Kidney tubule cell (primary cell): ENCODE measurements at regions not wholly inside any gene's neighbourhood (a gene's known extent, or its start where the extent isn't known, plus 50 kb on each side); places are given as distances from the start of the nearest gene placed in this dataset.
"Not testable (repeated sequence)": the region's sequence is repeated elsewhere in the genome, so short reads cannot be mapped to it uniquely, and the experiment has no call there.

ENCODE experiments used
- DNase-seq: peaks from one replicate; pipeline ENCODE4 v3.0.0-alpha.2; 2018; ENCODE audit warnings: low spot score

DNA sequence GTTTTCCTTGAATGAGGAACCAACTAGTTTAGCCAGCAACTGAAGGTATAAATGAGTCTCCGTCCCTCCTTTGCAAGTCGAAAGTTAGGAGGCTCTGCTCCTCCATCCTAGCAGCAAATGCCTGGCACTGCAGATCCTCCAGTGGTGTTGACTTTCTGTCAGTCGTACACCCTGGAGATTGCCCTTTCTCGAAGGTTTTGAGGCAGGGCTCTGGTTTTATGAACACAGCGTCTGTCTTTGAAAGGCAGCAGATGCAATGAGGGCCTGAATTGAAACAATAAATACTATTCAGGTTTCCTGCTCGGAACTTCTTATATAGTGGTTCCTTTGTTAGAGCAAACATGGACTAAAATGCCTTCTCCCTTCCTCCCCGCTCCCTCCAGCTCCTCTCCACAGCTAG, 284.0 kb downstream of the TMEM38B start:
- DNase-seq: no peak

DNA sequence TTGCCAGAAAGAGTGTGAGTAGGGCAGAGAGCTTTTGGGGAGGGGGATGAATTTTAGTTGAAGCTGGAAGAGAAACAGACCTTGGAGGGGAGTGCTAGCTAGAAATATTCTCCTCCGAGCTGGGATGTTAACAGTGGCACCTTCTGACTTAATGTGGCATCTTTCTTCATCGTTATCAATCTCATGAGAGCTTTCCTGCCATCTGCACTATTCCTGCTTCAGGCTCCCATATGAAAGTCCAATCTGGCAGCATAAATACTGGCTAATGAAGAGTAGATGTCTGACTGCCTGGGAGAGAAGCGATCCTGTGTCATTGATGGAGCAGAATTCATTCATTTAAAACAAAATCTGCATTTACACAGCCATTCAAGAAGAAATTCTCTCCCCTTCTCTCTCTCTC, 284.5 kb downstream of the TMEM38B start:
- DNase-seq: no peak

DNA sequence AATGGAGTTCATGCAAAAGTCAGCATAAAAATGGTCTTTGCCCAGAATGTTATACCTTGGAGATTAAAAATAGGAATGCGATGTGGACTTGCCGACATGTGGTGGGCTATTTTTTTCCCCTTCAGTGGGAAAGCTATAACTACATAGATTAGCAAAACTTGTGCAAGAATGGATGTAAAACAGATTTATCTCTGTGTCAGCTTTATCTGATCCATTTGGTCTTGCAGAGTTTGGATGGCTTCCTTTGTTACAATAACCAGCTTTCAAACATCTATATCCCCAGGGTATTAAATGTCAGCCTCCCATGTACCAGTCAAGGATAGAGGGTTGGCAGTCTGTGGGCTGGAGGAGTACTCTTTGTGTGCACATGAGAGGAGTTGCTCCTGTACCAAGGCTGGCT, 284.9 kb downstream of the TMEM38B start:
- no peak for DNase-seq

DNA sequence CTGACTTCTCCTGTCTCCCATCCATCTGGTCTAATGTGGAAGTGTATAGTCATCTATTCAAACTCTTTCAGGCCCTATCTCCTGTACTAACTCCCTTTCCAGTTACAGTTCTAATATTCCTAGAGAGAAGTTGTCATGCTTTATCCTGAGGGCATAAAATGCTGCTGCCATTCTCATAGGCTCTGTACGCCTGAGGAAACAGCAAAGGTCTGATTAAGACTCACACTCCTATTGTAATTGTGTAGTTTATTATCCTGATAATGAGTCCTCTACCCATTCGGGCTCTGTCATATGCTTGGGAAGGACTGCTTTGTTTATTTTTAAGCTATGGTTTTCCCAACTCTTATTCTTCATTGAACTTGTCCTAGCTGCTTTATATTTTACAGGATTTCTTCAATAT, 290.4 kb downstream of the TMEM38B start:
- no peak for DNase-seq

DNA sequence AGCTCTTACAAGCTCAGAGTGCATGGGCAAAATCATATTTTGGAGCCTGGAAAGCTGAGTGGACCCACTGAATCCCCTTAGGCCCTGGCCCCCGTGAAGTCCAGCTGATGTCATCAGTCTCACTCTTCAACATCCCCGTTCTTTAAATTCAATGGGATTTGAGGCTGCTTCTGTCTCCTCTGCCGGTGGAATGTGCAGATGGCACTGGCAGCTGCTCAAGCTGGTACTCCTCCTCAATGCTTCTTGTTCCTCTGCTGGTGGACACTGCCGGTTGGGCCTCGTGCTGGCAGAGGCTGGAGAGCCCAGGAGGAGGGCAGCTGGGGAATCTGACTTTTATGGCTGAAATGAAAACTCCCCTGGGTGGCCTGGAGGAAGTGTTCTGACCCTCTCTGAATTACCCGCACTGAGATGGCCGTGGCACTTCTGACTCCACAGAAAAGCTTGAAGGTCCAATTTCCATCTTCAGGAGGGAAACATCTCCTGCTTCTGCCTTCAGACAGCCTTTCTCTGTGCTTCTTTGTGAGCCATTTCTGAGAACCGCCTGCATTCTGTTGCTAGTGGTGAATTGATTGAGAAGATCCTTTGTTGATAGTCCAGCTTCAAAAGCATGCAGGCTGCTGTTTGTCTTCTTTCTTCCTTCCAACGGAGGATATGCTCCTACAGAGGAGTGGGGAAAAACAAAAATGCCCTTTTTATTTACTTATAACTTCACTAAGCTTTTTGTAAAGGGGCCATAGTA, 298.9 kb downstream of the TMEM38B start:
- DNase-seq: no peak

DNA sequence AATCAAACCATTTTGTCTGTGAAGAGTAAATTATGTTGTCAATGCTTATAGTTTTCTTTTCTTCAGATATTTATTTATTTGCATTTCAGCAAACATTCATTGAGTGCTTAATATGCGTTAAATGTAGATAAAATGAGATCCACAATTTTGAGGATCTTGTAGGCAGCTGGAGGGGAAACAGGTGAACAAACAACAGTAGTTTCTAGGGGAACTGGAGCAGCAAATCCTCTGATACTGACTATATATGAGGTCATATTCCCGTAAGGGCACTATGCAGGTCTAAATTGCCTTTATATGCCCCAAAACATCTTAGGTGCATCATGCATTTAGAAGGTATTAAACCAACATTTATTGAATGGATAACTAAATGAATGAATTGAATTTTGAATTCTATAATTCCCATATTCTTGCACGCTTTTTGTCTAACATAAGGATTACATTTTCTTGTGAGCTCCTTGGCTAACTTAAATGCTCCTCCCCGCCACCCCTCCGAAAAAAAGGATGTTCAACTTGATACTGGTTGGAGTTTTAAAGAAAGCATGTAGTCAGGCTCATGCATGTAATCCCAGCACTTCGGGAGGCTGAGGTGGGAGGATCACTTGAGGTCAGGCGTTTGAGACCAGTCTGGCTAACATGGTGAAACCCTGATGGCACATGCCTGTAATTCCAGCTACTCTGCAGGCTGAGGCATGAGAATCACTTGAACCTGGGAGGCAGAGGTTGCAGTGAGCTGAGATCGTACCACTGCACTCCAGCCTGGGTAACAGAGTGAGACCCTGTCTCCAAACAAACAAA, 299.8 kb downstream of the TMEM38B start:
- DNase-seq: no peak

DNA sequence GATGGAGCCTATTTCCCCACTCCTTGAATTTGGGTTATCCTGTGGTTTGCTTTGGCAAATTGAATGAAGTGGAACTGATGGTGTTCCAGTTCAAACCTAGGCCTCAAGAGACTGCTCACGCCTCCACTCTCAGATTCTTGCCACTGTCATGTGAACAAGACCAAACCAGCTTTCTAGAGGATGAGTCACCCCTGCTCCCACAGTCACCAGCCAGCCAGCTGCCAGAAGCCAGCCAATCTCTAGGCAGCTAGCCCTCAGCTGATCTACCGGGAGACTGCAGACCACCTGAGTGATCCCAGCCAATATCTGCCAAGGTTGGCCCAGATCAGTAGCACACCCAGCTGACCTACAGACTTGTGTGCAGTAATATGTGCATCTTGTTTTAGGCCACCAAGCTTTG, 300.6 kb downstream of the TMEM38B start:
- DNase-seq: peak; percentile 63

DNA sequence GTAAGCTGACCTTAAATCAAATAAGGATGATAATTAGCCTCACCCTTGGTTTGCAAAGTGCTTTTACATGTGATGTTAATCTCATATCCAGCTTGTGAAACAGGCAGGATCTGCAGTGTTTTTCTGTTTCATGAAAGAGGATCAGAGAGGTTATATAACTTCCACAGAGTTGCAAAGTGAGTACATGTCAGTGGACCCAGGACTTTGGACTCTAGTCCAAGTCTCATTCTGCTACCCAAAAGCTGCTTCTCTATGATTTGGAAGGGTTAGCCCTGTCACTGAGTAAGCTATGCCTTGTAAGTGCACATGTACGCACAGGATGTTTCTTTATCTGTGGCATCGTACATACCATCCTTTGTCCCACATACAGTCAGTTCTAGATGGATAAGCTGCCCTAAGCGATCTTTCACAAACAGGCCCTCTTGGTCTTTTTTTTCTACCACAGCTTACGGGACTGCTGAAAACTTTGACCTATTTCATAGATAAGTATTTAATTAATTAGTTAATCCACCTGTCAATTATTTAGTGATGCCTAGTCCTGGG, 322.9 kb downstream of the TMEM38B start:
- DNase-seq: no peak

DNA sequence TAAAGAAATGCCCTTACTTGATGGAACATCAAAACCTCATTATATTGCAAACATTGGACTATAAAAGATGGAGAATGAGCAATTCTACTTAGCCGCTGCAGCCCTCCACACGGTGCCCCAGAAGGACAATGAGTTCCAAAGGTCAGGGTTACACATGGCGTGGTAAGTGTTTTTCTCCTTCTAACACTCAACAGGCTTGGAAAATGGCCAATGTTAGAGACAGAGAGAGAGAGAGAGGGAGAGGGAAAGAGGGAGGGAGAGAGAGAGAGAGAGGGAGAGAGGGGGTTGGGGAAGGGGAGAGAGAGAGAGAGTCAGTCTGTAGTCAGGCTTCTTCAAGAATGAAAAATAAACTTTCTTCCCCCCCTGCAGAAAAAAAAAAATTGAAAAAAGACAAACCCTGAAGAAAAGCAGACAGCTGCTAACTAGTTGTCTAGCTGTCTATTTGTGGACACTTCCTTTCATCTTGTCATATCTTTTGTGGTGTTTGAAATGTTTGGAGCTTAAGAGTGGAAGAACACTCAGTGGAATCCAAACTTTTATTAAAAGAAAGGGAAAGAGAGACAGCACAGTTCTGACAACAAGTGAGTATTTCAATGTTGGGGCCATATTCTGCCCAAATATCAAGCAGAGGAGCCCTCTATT, 324.8 kb downstream of the TMEM38B start:
- no peak for DNase-seq

DNA sequence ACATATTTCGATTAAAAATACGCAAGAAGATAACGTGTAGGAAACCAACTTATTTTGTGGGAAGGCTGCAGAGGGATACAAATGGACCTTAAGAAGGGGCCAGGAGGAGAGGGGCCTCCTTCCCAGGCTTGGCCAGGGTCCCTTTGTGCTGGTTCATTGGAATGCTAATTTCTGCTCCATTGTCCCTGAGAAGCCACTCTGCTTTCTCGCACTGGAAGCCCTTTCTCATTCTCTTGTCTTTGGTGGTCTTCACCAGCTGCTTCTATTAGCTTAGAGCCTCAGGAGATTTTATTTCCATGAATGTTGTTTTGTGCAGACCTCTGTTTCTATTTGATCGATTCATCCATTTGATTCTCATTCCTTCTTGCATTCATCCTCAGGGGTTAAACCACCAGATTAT, 325.4 kb downstream of the TMEM38B start:
- DNase-seq: no peak

DNA sequence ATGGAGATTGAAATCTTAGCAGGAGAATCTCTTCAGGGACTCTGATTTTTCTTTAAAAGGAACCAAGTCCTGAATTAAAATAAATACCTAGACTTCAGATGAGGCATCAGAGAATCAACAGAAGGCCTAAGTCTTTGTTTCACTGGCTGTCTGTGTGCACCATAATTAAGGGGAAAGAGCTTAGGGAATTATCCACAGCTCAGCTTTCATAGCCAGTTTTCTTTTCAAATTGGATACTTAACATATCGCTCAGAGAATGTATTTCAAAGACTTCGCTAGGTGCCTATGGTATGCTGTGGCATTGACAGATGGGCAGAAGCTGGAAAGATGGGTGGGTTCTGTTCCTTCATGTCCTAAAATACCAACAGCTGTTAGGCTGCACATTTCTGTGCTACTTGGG, 325.8 kb downstream of the TMEM38B start:
- DNase-seq: no peak

DNA sequence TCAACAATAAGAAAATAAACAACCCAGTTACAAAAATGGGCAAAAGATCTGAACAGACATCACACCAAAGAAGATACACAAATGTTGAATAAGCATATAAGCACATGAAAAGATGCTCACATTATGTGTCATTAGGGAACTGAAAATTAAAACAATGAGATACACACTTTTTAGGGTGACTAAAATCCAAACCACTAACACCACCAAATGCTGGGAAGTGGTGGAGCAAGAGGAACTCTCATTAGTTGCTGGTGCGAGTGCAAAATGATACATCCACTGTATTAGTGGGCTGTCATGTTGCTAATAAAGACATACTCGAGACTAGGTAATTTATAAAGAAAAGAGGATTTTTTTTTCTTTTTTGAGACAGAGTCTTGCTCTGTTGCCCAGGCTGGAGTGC, 329.1 kb downstream of the TMEM38B start:
- DNase-seq: no peak

DNA sequence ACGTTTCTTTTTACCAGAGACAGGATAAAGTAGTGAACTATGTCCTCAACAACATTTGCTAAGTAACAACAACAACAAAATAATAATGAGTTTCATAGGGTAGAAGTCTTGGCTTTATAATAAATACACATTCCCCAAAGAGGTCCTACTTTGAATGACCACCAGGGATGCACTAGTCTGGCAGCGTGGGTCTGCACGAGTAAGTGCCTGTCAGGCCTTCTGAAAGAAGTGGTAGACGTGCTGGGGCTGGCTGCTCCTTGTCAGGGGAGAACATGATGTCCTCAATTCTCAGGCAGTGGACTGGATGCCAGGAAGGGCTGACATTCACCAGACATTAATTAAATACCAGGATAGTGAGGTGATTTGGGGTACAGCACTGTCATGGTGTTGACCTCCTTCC, 331.1 kb downstream of the TMEM38B start:
- DNase-seq: no peak

DNA sequence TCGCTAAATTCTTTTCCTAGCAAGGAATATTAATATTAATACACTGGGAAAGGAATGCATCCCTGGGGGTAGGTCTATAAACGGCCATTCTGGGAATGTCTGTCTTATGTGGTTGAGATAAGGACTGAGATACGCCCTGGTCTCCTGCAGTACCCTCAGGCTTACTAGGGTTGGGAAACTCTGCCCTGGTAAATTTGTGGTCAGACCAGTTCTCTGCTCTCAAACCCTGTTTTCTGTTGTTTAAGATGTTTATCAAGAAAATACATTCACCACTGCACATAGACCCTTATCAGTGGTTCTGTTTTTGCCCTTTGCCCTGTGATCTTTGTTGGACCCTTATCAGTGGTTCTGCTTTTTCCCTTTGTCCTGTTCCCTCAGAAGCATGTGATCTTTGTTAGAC, 335.8 kb downstream of the TMEM38B start:
- not testable (repeated sequence) for DNase-seq

DNA sequence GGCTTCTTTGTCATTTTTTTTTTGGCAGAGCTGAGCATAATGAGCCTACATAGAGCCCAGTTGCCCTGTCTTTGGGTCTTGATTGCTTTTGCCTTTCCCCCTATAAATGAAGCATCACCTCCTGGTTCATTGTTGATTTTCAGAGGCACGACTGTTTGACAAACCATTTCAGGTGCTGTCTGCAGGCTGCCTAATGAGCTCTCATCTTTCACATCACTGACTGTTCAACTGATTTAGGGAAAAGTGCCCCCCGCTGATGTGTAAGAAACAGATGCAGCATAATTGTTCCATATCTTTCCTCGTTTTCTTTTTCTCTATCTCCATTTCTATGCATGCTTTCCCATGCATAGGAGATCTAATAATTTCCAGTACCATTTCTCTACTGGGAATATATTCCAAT, 338.6 kb downstream of the TMEM38B start:
- DNase-seq: no peak

DNA sequence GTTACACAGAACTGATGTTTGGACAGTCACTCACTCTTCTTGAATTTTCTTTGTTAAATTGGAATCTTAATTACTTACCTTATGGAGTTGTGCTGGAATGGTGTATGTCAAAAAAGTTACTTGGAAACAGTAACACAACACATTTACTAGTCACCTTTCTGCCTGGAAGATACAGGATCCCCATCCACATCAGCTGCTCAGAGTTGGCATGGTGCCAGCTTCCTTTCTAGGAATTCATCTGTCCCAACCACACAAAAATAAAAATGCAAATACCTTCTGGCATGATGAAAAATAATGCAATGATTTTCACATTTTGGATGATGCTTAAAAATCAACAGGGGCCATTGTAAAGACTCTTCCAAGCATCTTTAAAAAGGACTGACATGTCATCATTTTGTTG, 341.5 kb downstream of the TMEM38B start:
- DNase-seq: no peak

DNA sequence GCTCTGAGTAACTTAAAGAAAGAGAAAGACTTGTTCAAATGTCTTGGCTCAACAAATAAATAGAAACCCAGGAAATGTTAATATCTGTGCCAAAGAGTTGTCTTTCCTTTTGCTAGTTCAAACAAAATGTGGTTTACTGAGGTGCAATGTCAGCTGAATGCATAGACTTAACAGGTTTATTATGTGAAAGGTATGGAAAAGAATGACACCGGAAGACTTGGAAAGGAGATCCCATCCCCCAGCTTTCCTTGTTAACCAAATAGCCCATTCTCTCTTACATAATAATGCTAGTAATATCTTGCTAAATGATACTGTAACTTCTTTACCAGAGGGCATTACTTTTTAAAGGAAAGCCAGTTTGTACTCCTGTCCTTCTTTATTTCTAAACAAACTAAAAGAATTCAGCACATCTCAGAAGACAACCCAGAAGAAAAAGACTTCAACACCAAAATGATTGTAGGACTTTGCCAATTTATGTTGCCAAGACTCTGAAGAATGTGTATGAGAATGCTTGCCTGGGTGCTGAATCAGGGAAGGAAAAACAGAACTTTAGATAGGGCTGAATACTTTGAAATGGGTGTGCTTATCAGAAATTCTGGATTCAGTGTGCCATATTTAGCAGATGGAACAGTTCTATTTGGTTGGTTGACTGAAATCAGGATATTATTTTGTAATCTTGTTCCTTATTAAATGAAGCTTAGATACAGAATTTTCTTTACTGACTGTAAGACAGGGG, 344.1 kb downstream of the TMEM38B start:
- DNase-seq: no peak

DNA sequence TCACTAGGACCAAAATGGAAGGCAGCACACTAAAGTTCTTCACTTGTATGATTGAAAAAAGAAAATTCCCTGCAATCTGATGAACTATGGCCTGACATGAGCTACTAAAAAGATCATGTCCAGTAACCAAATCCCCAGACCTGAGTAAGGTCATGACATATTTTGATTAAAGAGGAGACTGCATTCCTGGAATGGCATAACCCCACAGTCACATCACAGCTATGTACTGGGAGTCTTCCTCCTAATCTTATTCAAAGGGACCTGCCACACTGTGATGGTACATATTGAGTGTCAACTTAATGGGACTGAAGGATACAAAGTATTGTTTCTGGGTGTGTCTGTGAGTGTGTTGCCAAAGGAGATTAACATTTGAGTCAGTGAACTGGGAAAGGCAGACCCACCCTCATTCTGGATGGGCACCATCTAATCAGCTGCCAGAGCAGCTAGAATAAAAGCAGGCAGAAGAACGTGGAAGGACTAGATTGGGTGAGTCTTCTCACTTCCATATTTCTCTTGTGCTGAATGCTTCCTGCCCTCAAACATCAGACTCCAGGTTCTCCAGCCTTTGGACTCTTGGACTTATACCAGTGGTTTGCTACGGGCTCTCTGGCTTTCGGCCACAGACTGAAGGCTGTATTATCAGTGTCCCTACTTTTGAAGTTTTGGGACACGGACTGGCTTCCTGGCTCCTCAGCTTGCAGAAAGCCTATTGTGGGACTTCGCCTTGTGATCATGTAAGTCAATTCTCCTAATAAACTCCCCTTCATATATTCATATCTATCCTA, 345.0 kb downstream of the TMEM38B start:
- DNase-seq: peak; percentile 9

DNA sequence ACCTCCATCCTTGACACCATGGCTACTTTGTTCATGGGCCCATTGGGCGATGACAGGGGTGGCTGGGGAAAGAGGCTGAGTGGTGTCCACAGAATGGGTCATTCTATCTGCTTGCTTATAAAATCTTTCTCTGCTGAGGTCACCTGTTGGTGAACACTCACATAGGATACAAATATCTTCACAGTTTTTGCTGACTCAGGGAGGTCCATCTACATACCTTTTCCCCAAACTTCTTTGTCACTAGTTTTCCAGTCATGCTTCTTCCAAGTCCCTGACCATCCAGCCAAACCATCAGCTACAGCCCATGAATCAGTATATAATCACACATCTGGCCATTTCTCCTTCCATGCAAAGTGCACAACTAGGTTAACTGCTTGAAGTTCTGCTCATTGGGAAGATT, 347.6 kb downstream of the TMEM38B start:
- DNase-seq: not testable (repeated sequence)

DNA sequence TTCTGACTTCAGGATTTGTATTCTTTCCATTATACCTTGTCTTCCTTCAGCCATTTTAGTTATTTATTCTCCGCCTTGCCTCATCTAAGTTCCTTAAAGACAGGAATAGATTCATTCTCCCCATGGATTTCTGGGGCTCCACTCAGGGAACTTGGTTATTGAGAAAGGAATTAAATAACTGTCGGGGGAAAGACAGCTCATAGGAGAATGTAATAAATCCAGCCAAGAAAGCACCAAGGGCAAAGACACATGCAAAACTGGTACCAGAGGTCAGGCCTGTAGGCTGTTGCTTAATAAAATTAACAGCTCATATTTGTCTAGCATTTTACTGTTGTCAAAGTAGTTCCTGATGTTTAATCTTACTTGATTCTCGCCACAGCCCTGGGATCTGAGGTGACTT, 357.2 kb downstream of the TMEM38B start:
- DNase-seq: no peak

DNA sequence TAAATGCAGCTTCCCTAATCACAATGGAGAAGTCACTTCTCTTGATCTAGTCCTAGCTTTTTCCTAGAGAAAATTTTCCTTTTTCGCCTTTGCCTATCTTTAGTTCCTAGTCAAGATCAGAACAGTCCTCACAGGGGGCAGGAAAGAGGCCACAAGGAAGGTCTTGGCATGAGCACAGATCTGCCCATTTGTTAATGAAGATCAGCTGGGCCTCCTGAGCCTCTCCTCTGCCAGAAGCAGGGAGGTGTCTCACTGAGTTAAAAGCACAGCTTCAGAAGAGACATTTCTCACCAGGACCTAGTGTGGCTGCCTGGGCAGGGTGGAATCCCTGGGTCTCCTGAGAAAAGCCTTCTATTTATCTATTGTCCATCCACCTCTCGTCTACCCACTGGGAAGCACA, 357.8 kb downstream of the TMEM38B start:
- DNase-seq: no peak
